NCI-H1436 (cell line): ENCODE measurements at regions not wholly inside any gene's neighbourhood (a gene's known extent, or its start where the extent isn't known, plus 50 kb on each side); places are given as distances from the start of the nearest gene placed in this dataset.

Source experiments
- DNase-seq: peaks from one replicate; lab custom pipeline; 2025; lab: John Stamatoyannopoulos, UW

DNA sequence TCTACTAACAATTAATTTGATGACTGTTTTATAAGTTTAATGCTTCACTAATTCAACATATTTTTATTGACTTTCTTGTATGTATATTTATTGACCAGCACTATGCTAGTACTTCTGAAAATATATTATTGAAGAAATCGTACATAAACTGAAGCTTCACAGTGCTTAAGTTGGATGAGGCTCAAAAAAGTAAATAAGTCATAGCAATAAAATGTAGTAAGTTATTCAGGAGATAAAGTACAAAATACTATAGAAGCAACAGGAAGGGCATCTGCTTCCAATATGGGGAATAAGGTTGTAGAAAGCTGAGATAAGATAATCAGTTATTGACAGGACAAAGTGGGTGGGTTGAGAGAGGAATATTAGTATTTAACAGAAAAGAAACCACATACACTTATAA lies 944.9 kb upstream of the MIR17HG start:
- DNase-seq, result no peak

DNA sequence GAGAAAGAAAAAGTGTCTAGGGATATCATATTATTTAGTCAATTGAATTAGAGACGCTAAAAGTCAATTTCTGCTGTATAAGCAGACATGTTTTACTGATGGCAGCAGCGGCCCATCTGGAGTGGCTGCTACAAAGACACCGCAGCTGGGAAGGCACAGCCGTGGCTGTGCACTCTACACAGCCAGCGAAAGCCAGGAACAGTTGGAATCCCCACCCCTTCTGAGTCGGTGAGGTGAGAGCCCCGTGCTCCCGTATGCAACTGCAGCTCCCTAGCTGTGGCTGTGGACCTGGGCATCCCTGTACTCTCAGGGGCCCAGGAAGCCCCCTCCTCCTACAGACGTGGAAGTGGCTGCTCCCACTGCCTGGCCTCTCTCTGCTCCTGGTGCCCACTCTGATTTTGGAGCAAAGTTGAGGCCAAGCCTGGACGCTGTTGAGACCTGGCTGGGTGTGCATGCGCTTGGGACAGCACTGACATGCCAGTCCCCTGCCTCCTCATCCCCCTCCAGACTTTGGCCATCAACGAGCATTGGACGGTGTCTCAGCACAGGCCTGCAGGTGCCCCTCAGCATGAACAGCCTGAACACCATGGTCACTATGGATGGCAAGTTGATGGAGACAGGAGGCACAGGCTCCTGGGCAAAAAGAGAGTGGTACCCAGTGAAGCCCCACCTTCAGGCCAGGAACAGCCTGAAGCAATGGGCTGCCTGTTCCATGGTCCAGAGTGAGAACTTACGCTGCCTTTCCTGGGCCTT lies 944.0 kb upstream of the MIR17HG start:
- no peak for DNase-seq

DNA sequence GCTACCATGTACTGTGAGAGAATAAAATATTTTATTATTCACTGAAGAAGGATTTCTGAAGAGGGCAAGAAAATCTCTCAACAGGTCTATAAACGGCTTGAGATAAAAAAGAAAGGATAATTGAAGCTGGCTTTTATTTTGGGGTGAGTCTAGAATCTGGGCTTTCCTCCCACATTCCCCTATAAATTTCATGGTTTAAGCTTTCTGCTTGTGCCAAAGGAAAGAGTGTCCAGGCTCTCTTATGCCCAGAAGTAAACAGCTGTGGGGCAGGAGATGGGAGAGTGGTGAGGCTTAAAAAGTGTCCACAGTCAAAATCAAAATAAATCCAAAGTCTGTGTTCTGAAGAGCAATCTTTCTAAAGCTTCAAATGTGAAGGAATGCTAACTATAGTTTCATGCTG lies 942.2 kb upstream of the MIR17HG start:
- no peak for DNase-seq

DNA sequence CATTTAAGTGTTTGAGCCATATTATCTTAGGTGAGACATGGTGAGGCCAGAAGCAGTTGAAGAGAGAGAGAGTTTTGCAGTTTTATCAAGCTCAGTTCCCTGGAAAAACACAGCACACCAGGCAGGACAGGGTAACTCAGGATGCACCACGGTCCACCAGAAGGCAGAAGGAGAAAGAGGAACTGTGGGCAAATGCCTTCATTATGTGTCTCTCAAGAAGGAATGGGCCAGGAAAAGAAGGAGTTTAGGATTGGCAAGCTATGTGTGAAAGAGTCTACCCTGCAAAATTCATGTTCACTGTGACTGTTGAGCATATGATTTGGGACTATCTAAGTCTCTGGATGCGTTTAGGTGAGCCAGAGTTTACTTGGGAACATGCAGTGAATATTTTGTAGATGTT lies 934.5 kb upstream of the MIR17HG start:
- no peak for DNase-seq

DNA sequence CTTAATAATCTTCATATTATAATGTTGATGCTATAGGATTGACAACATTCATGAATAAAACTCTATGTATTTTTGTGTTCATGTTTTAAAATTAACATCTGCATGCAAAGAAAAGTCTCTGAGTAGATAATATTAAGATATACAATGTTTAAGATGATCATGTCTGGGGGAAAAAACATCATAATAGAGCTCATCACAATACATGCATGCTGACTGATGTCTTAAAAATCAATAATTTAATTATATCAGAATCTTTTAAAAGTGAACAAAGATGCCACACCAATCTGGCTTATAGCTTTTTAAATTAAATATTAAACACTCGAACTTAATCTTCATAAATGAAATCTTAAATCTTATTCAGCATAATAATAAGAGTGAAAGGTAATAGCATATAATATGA lies 933.9 kb upstream of the MIR17HG start:
- DNase-seq, result no peak

DNA sequence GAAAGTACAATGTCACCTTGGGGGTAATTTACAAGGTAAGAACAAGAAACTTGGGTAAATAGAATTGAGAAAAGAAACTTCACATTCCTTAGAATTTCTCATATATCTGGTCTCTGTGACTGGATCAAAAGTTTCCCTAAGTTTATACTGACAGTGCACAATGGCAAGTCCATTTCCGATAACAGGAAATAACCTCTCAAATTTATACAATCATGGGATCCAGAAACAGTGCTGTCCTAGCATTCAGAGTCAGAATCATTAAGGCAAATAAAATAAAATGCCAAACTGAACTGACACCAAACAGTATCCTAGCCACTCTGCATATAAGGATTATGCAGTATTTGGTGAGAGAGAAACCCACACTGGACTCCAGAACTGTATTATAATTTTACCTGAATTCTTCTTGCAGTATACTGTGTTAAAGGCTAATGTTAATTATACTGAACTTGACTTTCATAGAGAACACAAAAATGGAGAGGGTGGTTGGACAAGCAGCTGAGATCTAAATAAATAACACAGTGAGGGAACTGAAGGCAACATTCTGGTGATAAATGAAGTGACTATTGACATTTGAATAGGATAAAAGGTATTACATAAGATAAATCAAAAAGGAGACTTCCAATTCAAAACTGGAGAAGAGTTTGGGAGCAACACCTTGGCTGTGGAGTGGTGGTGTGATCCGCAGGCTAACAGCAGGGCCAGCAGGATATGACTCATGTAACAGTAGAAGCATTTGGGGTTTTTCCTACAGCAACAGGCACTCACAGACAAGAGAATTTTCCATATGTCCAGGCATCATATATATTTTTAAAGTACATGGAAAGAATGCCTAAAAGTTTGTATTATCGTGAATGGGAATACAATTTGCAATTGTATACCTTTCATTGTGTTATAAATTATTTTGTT lies 932.5 kb upstream of the MIR17HG start:
- no peak for DNase-seq

DNA sequence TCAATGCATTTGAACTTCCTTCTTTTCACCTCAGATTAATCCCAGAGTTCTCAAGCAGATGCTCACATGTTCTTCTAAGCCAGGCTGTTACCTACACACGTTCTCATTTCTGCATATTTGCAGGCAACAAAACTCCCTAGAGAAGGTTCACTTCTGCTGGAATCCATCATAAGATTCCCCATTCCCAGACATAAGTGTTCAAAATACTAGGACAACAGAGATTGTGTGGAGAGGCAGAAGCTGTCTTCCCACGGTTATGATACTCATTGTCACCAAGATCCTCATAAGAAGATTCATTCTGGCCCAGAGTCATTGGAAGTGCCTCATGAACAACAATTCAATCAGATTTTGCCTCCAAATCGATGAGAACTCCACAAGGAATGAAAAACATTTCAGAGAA lies 931.6 kb upstream of the MIR17HG start:
- no peak for DNase-seq

DNA sequence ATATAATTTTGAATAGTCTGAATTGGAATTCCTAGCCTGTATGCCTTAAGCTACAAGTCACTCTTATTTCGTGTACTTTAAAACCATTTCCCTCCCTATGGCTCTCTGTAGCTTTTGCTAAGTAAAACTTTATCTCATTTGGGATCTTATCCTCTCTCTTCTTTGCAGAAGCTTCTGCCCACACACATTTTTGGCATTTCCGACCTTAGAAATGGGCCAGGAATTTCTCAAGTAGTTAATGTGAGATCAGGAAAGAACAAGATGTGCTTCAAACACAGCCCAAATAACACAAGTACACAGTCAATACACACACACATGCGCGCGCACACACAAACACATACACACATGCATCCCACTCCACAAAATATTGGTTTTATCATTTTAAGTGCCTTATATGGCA lies 931.0 kb upstream of the MIR17HG start:
- DNase-seq, result no peak

DNA sequence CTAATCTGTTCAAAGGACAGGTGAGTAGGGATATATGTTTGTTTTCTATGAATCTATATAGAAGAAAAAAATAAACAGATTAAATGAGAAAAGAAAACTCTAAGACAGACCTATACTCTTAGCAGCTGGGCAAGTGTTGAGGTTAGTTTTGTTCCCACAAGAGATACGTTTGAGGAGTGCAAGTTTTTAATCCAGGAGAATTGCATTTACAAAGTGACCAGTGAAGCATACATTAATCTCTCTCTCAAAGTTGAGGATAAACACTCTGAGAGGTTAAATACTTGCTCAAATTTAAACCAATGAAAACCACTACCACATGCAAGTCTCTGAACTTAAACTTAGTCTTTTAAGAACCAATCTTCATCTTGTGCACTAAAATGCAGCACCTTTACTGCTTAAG lies 930.5 kb upstream of the MIR17HG start:
- no peak for DNase-seq

DNA sequence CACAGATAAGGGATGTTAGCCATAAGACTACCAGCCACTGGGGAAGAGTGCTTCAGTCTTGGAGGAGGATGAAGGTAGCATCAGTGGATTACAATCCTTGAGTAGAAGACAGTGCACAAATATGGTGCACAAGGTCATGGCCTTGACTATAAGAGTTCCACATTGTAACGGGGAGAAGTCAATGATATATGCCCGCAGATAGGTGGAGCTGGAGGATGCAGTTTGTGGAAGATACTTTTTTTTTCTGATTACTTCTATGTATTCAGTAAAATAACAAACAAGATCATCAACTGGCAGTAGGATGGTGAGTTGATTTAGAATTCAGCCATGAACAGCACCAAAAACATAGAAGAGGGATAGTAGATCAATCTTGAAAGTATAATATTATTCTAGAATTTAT lies 926.8 kb upstream of the MIR17HG start:
- DNase-seq, result no peak

DNA sequence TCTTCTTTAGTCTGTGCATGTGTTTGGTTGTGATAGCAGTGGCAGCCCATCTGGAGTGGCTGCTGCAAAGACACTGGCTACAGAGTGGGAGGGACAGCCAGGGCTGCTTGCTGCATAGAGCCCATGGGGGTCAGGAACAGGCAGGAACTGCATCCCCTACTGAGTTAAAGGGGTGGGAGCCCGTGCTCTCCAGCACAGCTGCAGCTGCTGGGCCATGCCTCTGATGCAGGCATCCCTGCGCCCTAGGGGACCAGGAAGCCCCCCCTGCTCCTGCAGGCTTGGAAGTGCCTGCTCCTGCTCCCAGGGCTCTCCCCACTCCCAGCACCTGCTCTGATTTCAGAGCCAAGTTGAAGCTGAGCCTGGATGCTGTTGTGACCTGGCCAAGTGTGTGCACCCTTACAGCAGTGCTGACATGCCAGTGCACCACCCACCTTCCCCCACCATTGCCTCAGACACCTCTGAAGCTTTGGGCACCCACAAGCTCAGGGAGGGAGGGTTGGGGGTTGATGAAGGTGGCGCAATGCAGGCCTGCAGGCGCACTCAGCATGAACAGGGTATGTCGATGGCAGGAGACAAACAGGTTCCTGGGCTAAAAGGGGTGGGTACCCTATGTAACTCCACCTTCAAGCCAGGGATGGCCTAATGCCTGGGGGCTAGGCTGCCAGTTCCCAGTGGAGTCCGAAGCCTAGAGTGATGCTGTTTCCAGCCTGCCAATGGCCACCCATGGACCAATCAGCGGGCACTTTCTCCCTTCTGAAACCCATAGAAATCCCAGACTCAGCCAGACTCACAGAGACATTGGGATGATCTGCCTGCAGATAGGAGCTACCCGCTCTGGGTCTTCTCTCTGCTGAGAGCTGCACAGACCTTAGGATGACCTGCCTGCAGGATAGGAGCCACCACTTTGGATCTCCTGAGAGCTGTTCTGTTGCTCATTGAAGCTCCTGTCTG lies 919.9 kb upstream of the MIR17HG start:
- no peak for DNase-seq

DNA sequence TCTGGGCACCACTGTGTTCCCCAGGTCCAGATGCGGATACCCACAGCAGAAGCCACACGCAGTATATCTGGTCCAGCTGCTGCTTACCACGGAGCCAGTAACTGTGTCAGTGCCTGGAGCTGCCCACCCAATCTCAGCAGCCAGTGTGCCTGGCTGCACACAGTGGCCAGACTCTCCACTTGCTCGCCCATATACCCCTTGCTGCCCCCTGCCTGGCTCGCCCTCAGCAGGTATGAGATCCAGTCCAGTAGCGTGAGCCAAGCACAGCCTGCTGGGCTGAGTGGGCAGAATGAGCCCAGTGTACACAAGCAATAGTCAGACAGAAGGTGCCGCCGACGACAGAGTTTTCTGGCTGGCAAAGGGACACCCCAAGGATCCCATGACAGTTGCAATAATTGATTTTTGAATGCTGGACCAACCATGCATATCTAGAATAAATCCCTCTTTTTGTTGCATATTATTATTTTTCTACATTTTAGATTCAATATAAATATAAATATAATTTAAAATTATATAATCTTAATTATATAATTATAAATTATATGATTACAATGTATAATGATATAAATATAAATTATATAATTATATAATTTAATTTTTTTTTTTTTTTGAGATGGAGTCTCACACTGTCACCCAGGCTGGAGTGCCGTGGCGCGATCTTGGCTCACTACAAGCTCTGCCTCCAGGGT lies 918.8 kb upstream of the MIR17HG start:
- no peak for DNase-seq

DNA sequence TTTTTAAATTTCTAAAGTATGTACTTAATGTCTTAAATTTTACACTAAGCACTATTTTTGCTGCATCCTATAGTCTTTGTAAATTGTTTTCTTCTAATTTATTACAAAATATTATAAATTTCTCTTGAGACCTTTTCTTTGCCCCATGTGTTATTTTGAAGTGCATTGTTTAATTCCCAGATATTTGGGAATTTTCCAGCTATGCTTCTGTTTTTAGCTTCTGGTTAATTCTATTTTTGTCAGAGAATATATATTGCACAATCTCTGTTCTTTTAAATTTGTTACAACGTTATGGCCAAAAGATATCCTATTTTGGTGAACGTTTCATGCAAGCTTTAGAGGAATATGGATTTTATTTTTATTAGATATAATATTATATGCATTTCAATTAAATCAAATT lies 917.4 kb upstream of the MIR17HG start:
- DNase-seq, result no peak

DNA sequence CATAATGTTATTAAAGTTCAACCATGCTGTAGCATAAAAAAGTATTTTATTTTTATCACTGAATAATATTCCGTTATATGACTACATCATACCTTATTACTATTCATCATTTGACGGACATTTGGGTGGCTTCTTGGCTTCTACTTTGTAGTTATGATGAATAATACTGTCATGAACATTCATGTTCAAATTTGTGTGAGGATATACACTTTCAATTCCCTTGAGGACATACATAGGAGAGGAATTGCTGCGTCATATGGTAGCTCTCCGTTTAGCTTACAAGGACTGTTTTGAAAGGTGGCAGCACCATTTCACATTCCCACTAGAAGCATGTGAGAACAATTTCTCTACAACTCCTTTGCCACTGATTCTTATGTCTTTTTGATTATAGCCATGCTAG lies 910.8 kb upstream of the MIR17HG start:
- no peak for DNase-seq

DNA sequence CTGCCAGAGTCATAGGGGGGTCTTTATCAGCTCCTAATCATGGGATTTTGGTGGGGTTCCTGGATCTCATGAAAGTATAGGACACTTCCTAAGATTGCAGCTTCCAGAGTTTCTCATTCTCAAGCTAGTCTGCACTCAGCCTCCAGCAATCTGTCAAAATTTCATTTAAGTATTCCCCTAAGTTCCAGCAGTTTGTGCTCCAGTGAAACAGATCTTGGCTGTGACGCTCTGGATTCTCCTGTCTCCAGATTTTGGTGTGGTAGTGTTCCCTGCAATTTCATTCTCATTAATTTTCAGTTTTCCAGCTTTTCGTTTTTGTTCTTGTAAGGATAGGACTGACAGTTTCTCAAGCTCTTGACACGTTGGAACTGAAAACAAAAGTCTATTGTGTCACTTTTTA lies 908.9 kb upstream of the MIR17HG start:
- no peak for DNase-seq

DNA sequence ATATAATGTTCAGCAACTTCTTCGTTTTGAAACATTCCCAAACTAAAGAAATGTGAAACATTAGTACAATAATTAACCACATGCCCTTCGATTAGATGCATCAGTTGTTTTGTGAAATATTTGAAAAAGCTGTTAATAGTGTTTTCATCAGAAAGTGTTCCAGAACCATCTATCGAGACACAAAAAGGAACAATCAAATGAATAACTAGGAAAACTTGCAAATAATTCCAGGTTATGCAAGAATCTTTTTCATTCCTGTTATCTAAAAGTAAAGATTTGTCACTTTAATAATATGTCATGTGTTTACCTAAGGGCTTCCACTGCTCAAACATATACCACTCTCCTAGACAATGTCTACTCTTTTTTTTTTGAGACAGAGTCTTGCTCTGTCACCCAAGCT lies 904.2 kb upstream of the MIR17HG start:
- DNase-seq, result no peak

DNA sequence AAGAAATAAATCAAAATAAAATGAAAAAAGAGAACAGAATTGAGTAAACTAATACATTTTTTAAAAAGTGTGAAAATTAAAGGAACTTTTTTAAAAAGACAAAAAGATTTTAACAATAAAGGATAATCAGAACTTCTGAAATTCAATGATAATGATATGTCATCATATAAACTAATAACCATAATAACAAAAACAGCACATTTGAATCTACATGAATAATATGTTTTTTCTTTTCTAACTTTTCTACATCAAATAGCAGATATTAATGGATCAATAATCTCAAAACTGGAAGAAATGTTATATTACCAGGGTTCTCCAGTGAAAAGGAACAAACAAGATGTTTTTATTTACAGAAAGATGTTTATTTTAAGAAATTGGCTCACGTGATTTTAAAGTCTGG lies 903.3 kb upstream of the MIR17HG start:
- no peak for DNase-seq

DNA sequence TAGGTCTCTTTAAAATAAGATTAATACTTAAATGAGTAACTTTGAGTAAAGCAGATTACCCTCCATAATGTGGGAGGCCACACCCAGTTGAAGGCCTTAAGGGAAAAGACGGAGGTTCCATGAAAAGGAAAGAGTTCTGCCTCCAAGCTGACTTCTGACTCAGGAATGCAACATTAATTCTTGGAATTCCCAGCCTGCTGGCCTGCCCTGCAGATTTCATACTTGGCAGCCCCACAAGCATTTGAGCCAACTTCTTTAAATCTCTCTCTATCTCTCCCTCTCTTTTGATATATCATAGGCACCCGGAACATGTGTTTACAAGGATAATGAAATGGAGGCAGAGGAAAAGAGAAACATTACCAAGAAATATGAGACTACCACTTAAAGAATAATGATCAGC lies 902.3 kb upstream of the MIR17HG start:
- DNase-seq, result no peak

DNA sequence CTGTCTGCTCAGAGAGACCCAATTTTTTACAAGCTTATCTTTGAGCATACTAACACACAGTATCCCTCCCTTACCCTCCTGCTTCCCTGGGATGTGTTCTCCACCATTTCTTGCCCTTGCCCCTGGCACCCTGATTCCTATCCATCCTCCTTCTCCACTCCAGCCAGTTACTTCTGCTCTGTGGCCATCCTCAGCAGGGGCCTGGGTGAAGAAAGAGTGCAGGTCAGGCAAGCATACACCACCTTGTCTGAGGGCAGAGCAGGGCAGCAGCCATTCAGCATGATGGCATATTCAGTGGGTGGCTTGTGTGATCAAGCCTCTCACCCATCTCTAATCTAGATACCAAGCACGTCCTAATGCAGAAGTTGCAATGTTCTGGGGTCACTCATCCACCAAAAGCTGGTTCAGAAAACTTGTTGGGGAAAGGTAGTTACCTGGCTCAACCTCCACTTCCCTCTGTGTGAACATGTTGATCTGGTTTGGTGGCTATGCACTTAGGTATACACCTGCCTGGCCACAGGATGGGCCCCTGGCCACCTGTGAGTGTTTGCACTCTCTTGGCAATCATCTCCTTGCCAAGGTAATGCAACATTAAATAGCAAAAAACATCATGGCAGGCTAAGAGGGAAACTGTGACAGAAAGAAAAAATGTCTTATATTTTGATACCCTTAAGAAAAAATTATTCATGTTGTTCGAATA lies 900.3 kb upstream of the MIR17HG start:
- DNase-seq, result no peak

DNA sequence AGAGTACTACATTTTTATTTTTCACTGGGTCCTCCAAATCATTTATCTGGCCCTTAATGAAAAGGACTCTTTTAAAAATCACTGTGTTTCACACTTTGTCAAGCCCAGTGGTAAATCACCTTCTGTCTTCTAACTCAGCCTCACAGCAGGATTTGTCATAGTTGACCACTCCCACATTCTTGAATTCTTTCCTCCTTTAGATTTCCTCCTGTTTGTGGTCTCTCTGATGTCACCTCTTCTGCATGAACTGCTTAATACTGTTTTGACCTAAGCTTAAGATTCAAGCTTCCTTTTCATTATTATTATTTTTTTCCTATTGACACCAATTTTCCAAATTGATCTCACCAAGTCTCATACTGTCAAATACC lies 899.8 kb upstream of the MIR17HG start:
- no peak for DNase-seq

DNA sequence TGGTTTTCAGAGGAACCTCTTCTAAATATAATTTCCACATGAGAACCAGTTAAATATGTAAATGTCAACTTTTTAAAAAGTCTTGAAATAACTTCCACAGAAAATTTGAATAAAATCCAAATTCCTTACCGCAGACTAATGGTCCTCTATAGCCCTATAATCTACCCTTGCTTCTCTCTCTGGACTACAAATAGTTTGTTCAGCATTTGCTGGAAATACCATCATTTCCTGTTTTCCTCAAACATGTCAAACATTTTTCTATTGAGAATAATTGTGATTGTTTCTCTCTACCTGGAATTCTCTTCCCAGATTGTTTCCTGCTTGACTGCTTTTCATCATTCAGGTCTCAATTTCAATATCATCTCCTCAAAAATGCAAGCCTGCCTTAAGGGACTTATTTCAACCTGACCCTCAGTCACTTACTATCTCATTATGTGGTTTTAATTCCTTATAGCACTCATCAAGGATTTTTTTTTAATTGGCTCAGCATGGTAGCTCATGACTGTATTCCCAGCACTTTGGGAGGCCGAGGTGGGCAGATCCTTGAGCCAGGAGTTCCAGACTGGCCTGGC lies 898.9 kb upstream of the MIR17HG start:
- DNase-seq, result no peak
